H9 (cell line): ENCODE measurements at regions not wholly inside any gene's neighbourhood (a gene's known extent, or its start where the extent isn't known, plus 50 kb on each side); places are given as distances from the start of the nearest gene placed in this dataset.

Experiments
- DNase-seq: peaks from one replicate; pipeline ENCODE4 v3.0.0-alpha.2; 2017
- H2AFZ ChIP-seq: one replicate; pipeline ENCODE4 v1.6.1; 2013; ENCODE audit warnings: mild to moderate bottlenecking, low read length, control low read depth, moderate library complexity
- H2AK5ac ChIP-seq: 2 replicates; pipeline ENCODE4 v1.6.1; 2013; ENCODE audit warnings: low read length, control low read depth, mixed read lengths; ENCODE audit not compliant: insufficient read length
- H2BK120ac ChIP-seq: one replicate; pipeline ENCODE4 v1.6.1; 2013; ENCODE audit warnings: low read depth, mild to moderate bottlenecking, low read length, control low read depth, inconsistent platforms; ENCODE audit not compliant: poor library complexity, severe bottlenecking
- H2BK12ac ChIP-seq: 2 replicates; pipeline ENCODE4 v1.6.1; 2013; ENCODE audit warnings: low read length, control low read depth, mixed read lengths, low read depth; ENCODE audit not compliant: insufficient read length
- H2BK15ac ChIP-seq: 2 replicates; pipeline ENCODE4 v1.6.1; 2013; ENCODE audit warnings: low read depth, low read length, control low read depth
- H2BK20ac ChIP-seq: one replicate; pipeline ENCODE4 v1.6.1; 2013; ENCODE audit warnings: low read depth, mild to moderate bottlenecking, low read length, control low read depth, inconsistent platforms; ENCODE audit not compliant: poor library complexity, severe bottlenecking
- H2BK5ac ChIP-seq: 2 replicates; pipeline ENCODE4 v1.6.1; 2013; ENCODE audit warnings: low read length, control low read depth, mixed read lengths; ENCODE audit not compliant: insufficient read length
- H3K14ac ChIP-seq: 2 replicates; pipeline ENCODE4 v1.6.1; 2013; ENCODE audit warnings: low read length, control low read depth; ENCODE audit not compliant: insufficient read depth
- H3K18ac ChIP-seq: 2 replicates; pipeline ENCODE4 v1.6.1; 2013; ENCODE audit warnings: low read depth, mild to moderate bottlenecking, mixed read lengths, low read length, control low read depth; ENCODE audit not compliant: insufficient read length
- H3K23ac ChIP-seq: 2 replicates; pipeline ENCODE4 v1.6.1; 2013; ENCODE audit warnings: low read length, control low read depth, mixed read lengths, low read depth; ENCODE audit not compliant: insufficient read length
- H3K23me2 ChIP-seq: 2 replicates; pipeline ENCODE4 v1.6.1; 2013; ENCODE audit warnings: low read depth, mild to moderate bottlenecking, mixed read lengths, low read length, control low read depth; ENCODE audit not compliant: insufficient read length, poor library complexity, severe bottlenecking
- H3K27ac ChIP-seq: 2 replicates; pipeline ENCODE4 v1.5.1; 2013; ENCODE audit warnings: low read length, control low read depth, mixed read lengths, low read depth; ENCODE audit not compliant: insufficient read length
- H3K27me3 ChIP-seq: 2 replicates; pipeline ENCODE4 v1.6.1; 2013; ENCODE audit warnings: low read length, control low read depth, inconsistent platforms; ENCODE audit not compliant: insufficient read depth
- H3K4ac ChIP-seq: 2 replicates; pipeline ENCODE4 v1.6.1; 2013; ENCODE audit warnings: low read depth, mild to moderate bottlenecking, control low read depth, inconsistent platforms, low read length, moderate library complexity
- H3K4me1 ChIP-seq: 2 replicates; pipeline ENCODE4 v1.6.1; 2013; ENCODE audit warnings: low read length, control low read depth, inconsistent platforms; ENCODE audit not compliant: insufficient read depth
- H3K4me2 ChIP-seq: 2 replicates; pipeline ENCODE4 v1.6.1; 2013; ENCODE audit warnings: low read length, control low read depth, mixed read lengths; ENCODE audit not compliant: insufficient read length, insufficient read depth
- H3K56ac ChIP-seq: 2 replicates; pipeline ENCODE4 v1.6.1; 2013; ENCODE audit warnings: low read depth, mild to moderate bottlenecking, mixed read lengths, low read length, control low read depth; ENCODE audit not compliant: insufficient read length
- H3K79me1 ChIP-seq: 2 replicates; pipeline ENCODE4 v1.6.1; 2013; ENCODE audit warnings: low read depth, mild to moderate bottlenecking, moderate library complexity, low read length, control low read depth, inconsistent platforms; ENCODE audit not compliant: insufficient read depth, poor library complexity, severe bottlenecking
- H3K79me2 ChIP-seq: 2 replicates; pipeline ENCODE4 v1.6.1; 2013; ENCODE audit warnings: low read length, control low read depth, inconsistent platforms; ENCODE audit not compliant: insufficient read depth
- H3K9ac ChIP-seq: 2 replicates; pipeline ENCODE4 v1.6.1; 2013; ENCODE audit warnings: low read length, control low read depth, mixed read lengths; ENCODE audit not compliant: insufficient read length; ENCODE audit errors: extremely low read depth
- H3K9me3 ChIP-seq: one replicate; pipeline ENCODE4 v1.6.1; 2013; ENCODE audit warnings: low read depth, low read length, inconsistent platforms; ENCODE audit not compliant: control insufficient read depth
- H3T11ph ChIP-seq: one replicate; pipeline ENCODE4 v1.6.1; 2013; ENCODE audit warnings: mild to moderate bottlenecking, low read length, control low read depth, inconsistent platforms
- H4K20me1 ChIP-seq: one replicate; pipeline ENCODE4 v1.6.1; 2013; ENCODE audit not compliant: control insufficient read depth, insufficient read length, insufficient read depth
- H4K5ac ChIP-seq: 2 replicates; pipeline ENCODE4 v1.6.1; 2013; ENCODE audit warnings: low read depth, mild to moderate bottlenecking, mixed read lengths, low read length, control low read depth; ENCODE audit not compliant: insufficient read length
- H4K8ac ChIP-seq: replicated peaks from 2 replicates; pipeline ENCODE4 v1.6.1; 2013; ENCODE audit warnings: low read length, control low read depth, mixed read lengths, low read depth; ENCODE audit not compliant: insufficient read length
- H4K91ac ChIP-seq: 2 replicates; pipeline ENCODE4 v1.6.1; 2013; ENCODE audit warnings: low read depth, mild to moderate bottlenecking, moderate library complexity, mixed read lengths, low read length, control low read depth; ENCODE audit not compliant: insufficient read length
- H3K27ac Mint-ChIP-seq, 3 experiments: 2 replicates in 2 of 3; 3 replicates in 1 of 3; pipeline ENCODE4 v1.8.0; 2020 to 2021; ENCODE audit warnings: mixed read lengths in 3 of 3, mild to moderate bottlenecking in 1 of 3, moderate library complexity in 1 of 3
- H3K27me3 Mint-ChIP-seq: 2 replicates; pipeline ENCODE4 v1.8.0; 2021; ENCODE audit warnings: low read depth, mild to moderate bottlenecking, moderate library complexity, mixed read lengths
- H3K36me3 Mint-ChIP-seq, 3 experiments: 2 replicates in 2 of 3; 3 replicates in 1 of 3; pipeline ENCODE4 v1.8.0; 2020 to 2021; ENCODE audit warnings: low read depth in 3 of 3, mixed read lengths in 3 of 3; ENCODE audit not compliant: insufficient read depth in 1 of 3
- H3K4me1 Mint-ChIP-seq, 2 experiments: 2 replicates each; pipeline ENCODE4 v1.8.0; 2020; ENCODE audit warnings: mixed read lengths in 2 of 2
- H3K4me3 Mint-ChIP-seq, 2 experiments: 2 replicates in 1 of 2; 3 replicates in 1 of 2; pipeline ENCODE4 v1.8.0; 2020 to 2021; ENCODE audit warnings: mild to moderate bottlenecking in 2 of 2, mixed read lengths in 2 of 2, moderate library complexity in 1 of 2
- H3K9me3 Mint-ChIP-seq, 2 experiments: 2 replicates in 1 of 2; 3 replicates in 1 of 2; pipeline ENCODE4 v1.8.0; 2020; ENCODE audit warnings: mild to moderate bottlenecking in 2 of 2, mixed read lengths in 2 of 2, moderate library complexity in 1 of 2
- CTCF ChIP-seq: fragments of 200-600 bp; sonication (generic); conservative IDR thresholded peaks from 3 replicates; pipeline ENCODE4 v1.8.0; 2021; ENCODE audit warnings: antibody characterized with exemption, mild to moderate bottlenecking
- WGBS: extraction: QIAGEN DNeasy Blood & Tissue Kit; methylation state at CpG from one replicate; pipeline ENCODE4 v1.1.7; 2013; ENCODE audit warnings: missing lambda C conversion rate, low lambda C conversion rate, mixed read lengths; ENCODE audit not compliant: insufficient read length; ENCODE audit errors: extremely low coverage; 5-methylcytosine and 5-hydroxymethylcytosine counted together

DNA sequence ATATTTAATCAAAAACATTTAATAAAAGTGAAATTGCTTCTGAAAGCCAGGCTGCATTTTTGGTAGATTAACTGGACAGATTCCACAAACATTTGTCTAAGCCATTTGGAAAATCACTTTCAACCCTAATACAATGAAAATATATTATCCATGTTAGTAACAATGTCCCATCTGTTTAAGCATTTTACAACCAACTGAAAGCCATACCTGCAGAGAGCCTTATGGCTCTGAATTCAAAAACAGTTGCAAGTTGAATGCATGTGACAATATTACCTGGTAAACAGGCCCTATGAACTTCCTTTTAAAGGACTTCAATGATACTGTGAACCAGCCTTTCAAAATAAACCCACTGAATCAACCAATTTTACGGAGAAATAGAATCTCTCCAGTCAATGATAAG lies 468.1 kb downstream of the BTG1 start:
- Histone ChIP-seq H3K23ac (no peak overlapping the region), H3K9me3 (no peaks in the 10 kb centered on the region), H2AK5ac (no peak overlapping the region), H4K5ac (no peak overlapping the region), H2AFZ (no peak overlapping the region), H4K8ac (no peak overlapping the region), H4K20me1 (no peaks in the 10 kb centered on the region), H3K4ac (no peak overlapping the region), H3K27me3 (no peaks in the 10 kb centered on the region), H3K14ac (no peak overlapping the region), H3K4me2 (no peak overlapping the region), H3K23me2 (no peaks in the 10 kb centered on the region), H2BK5ac (no peak overlapping the region), H3K9ac (no peak overlapping the region), H4K91ac (no peak overlapping the region), H2BK120ac (no peak overlapping the region), H2BK15ac (no peak overlapping the region), H3K4me1 (no peaks in the 10 kb centered on the region), H2BK12ac (no peak overlapping the region), H3K18ac (no peak overlapping the region), H3K27ac (no peak overlapping the region), H2BK20ac (no peak overlapping the region), H3K79me2 (no peaks in the 10 kb centered on the region), H3T11ph (no peak overlapping the region), H3K79me1 (no peaks in the 10 kb centered on the region), H3K56ac (no peak overlapping the region)
- H3K27ac Mint-ChIP-seq: no peak overlapping the region
- no peaks in the 10 kb centered on the region for H3K4me1 Mint-ChIP-seq
- no peak overlapping the region for H3K4me3 Mint-ChIP-seq
- no peaks in the 10 kb centered on the region for H3K36me3 Mint-ChIP-seq
- no CpG with 5 or more reads among the region's 1 CpG for WGBS
- no peak for DNase-seq
- TF ChIP-seq CTCF: no peak
- H3K9me3 Mint-ChIP-seq: no peaks in the 10 kb centered on the region; a peak in 1 of 5 replicates
- no peaks in the 10 kb centered on the region for H3K27me3 Mint-ChIP-seq
